ENCODE measurements at regions not wholly inside any gene's neighbourhood (a gene's known extent, or its start where the extent isn't known, plus 50 kb on each side); places are given as distances from the start of the nearest gene placed in this dataset.
"Not testable (repeated sequence)": the region's sequence is repeated elsewhere in the genome, so short reads cannot be mapped to it uniquely, and the experiment has no call there.

- Mint-ChIP-seq H3K27ac (ENCODE audit: unreplicated experiment) (no peak overlapping the region), H3K4me3 (ENCODE audit: unreplicated experiment) (peak overlapping the region; percentile 21)
- no peak overlapping the region for H3K9ac ChIP-seq (ENCODE audit: low read length)
Measured at GRCh38 chr6:27143474-27144026, 104.0 kb upstream of the PRSS16 start.

GRCh38 chr6:27144740-27145079, 102.8 kb upstream of the PRSS16 start:
- Histone ChIP-seq H3K9ac (ENCODE audit: low read length) (no peak overlapping the region), H3K27me3 (ENCODE audit: insufficient read depth, low read length) (no peaks in the 10 kb centered on the region), H3K4me3 (ENCODE audit: insufficient read depth, low read depth, low read length) (peak overlapping the region; percentile 87), H2AFZ (ENCODE audit: low read depth, low read length) (no peak overlapping the region), H3K79me2 (ENCODE audit: insufficient read depth, low read length) (peaks cover 23% of the 10 kb centered on the region), H3K4me2 (ENCODE audit: low read length) (peak overlapping the region; percentile 91), H3K36me3 (ENCODE audit: insufficient read depth, low read length) (no peaks in the 10 kb centered on the region), H3K4me1 (ENCODE audit: insufficient read depth, low read length) (peaks cover 9% of the 10 kb centered on the region), H4K20me1 (ENCODE audit: insufficient read depth, low read length) (no peaks in the 10 kb centered on the region), H3K9me3 (ENCODE audit: insufficient read depth, low read depth, low read length) (no peaks in the 10 kb centered on the region), H3K27ac (ENCODE audit: low read depth, low read length) (no peak overlapping the region)
- no peak for TF ChIP-seq EZH2 (IDR thresholded peaks at IDR 0.05; ENCODE audit: insufficient read depth, low read length)
- TF ChIP-seq CTCF (IDR thresholded peaks at IDR 0.05; ENCODE audit: insufficient read depth, low read depth, low read length) = no peak
- DNase-seq (ENCODE audit: low read depth) (no peak), FAIRE-seq (no peak)
- H3K27ac Mint-ChIP-seq (ENCODE audit: unreplicated experiment) = no peak overlapping the region
- H3K9me3 Mint-ChIP-seq (ENCODE audit: unreplicated experiment) = no peaks in the 10 kb centered on the region
- no peaks in the 10 kb centered on the region for H3K27me3 Mint-ChIP-seq (ENCODE audit: low read depth, unreplicated experiment)
- H3K4me3 Mint-ChIP-seq (ENCODE audit: unreplicated experiment) = no peak overlapping the region
- no peaks in the 10 kb centered on the region for H3K36me3 Mint-ChIP-seq (ENCODE audit: low read depth, unreplicated experiment)
- peaks cover 20% of the 10 kb centered on the region for H3K4me1 Mint-ChIP-seq (ENCODE audit: low read depth, unreplicated experiment)

More at GRCh38 chr6:27143474-27144026, 104.0 kb upstream of the PRSS16 start:
- Histone ChIP-seq H3K4me3 (ENCODE audit: insufficient read depth, low read depth, low read length) (no peak overlapping the region), H3K27me3 (ENCODE audit: insufficient read depth, low read length) (no peaks in the 10 kb centered on the region), H3K79me2 (ENCODE audit: insufficient read depth, low read length) (peaks cover 25% of the 10 kb centered on the region), H2AFZ (ENCODE audit: low read depth, low read length) (no peak overlapping the region), H3K9me3 (ENCODE audit: insufficient read depth, low read depth, low read length) (no peaks in the 10 kb centered on the region), H3K4me1 (ENCODE audit: insufficient read depth, low read length) (peaks cover 17% of the 10 kb centered on the region), H3K36me3 (ENCODE audit: insufficient read depth, low read length) (no peaks in the 10 kb centered on the region), H3K27ac (ENCODE audit: low read depth, low read length) (no peak overlapping the region), H4K20me1 (ENCODE audit: insufficient read depth, low read length) (no peaks in the 10 kb centered on the region), H3K4me2 (ENCODE audit: low read length) (no peak overlapping the region)
- TF ChIP-seq CTCF (IDR thresholded peaks at IDR 0.05; ENCODE audit: insufficient read depth, low read depth, low read length) (no peak), EZH2 (IDR thresholded peaks at IDR 0.05; ENCODE audit: insufficient read depth, low read length) (no peak)
- Mint-ChIP-seq H3K9me3 (ENCODE audit: unreplicated experiment) (no peaks in the 10 kb centered on the region), H3K27me3 (ENCODE audit: low read depth, unreplicated experiment) (no peaks in the 10 kb centered on the region), H3K4me1 (ENCODE audit: low read depth, unreplicated experiment) (peaks cover 20% of the 10 kb centered on the region), H3K36me3 (ENCODE audit: low read depth, unreplicated experiment) (no peaks in the 10 kb centered on the region)
- FAIRE-seq (no peak), DNase-seq (ENCODE audit: low read depth) (no peak)

- Mint-ChIP-seq H3K27ac (ENCODE audit: unreplicated experiment) (no peak overlapping the region), H3K4me3 (ENCODE audit: unreplicated experiment) (no peak overlapping the region), H3K4me1 (ENCODE audit: low read depth, unreplicated experiment) (peaks cover 13% of the 10 kb centered on the region), H3K9me3 (ENCODE audit: unreplicated experiment) (no peaks in the 10 kb centered on the region), H3K27me3 (ENCODE audit: low read depth, unreplicated experiment) (no peaks in the 10 kb centered on the region), H3K36me3 (ENCODE audit: low read depth, unreplicated experiment) (no peaks in the 10 kb centered on the region)
- no peaks in the 10 kb centered on the region for H3K27me3 ChIP-seq (ENCODE audit: insufficient read depth, low read length)
- peak; percentile 91 for DNase-seq (ENCODE audit: low read depth)
- H3K9me3 ChIP-seq (ENCODE audit: insufficient read depth, low read depth, low read length) = no peaks in the 10 kb centered on the region
- no peak for TF ChIP-seq CTCF (IDR thresholded peaks at IDR 0.05; ENCODE audit: insufficient read depth, low read depth, low read length)
- no peak for TF ChIP-seq EZH2 (IDR thresholded peaks at IDR 0.05; ENCODE audit: insufficient read depth, low read length)
- H2AFZ ChIP-seq (ENCODE audit: low read depth, low read length) = peak overlapping the region; percentile 73
- FAIRE-seq = no peak
- H3K4me1 ChIP-seq (ENCODE audit: insufficient read depth, low read length) = peaks cover 5% of the 10 kb centered on the region
- H3K79me2 ChIP-seq (ENCODE audit: insufficient read depth, low read length) = peaks cover 21% of the 10 kb centered on the region
- peak overlapping the region; percentile 86 for H3K9ac ChIP-seq (ENCODE audit: low read length)
- H3K4me3 ChIP-seq (ENCODE audit: insufficient read depth, low read depth, low read length) = peak overlapping the region; percentile 87
- no peaks in the 10 kb centered on the region for H4K20me1 ChIP-seq (ENCODE audit: insufficient read depth, low read length)
- peak overlapping the region; percentile 80 for H3K27ac ChIP-seq (ENCODE audit: low read depth, low read length)
- H3K4me2 ChIP-seq (ENCODE audit: low read length) = peak overlapping the region; percentile 91
- no peaks in the 10 kb centered on the region for H3K36me3 ChIP-seq (ENCODE audit: insufficient read depth, low read length)
Measured at GRCh38 chr6:27145731-27146455, 101.6 kb upstream of the PRSS16 start.

- peak overlapping the region; percentile 87 for H3K4me3 ChIP-seq (ENCODE audit: insufficient read depth, low read depth, low read length)
- peaks cover 13% of the 10 kb centered on the region for H3K4me1 Mint-ChIP-seq (ENCODE audit: low read depth, unreplicated experiment)
- DNase-seq (ENCODE audit: low read depth); H3K4me3 Mint-ChIP-seq (ENCODE audit: unreplicated experiment); H3K9me3 ChIP-seq (ENCODE audit: insufficient read depth, low read depth, low read length); H3K36me3 Mint-ChIP-seq (ENCODE audit: low read depth, unreplicated experiment); H2AFZ ChIP-seq (ENCODE audit: low read depth, low read length); H4K20me1 ChIP-seq (ENCODE audit: insufficient read depth, low read length); H3K9me3 Mint-ChIP-seq (ENCODE audit: unreplicated experiment); H3K36me3 ChIP-seq (ENCODE audit: insufficient read depth, low read length); FAIRE-seq; H3K27me3 Mint-ChIP-seq (ENCODE audit: low read depth, unreplicated experiment); H3K4me1 ChIP-seq (ENCODE audit: insufficient read depth, low read length); H3K27me3 ChIP-seq (ENCODE audit: insufficient read depth, low read length); H3K27ac Mint-ChIP-seq (ENCODE audit: unreplicated experiment): not testable (repeated sequence)
- H3K9ac ChIP-seq (ENCODE audit: low read length) = peak overlapping the region; percentile 86
- H3K4me2 ChIP-seq (ENCODE audit: low read length) = peak overlapping the region; percentile 91
- peaks cover 19% of the 10 kb centered on the region for H3K79me2 ChIP-seq (ENCODE audit: insufficient read depth, low read length)
- H3K27ac ChIP-seq (ENCODE audit: low read depth, low read length) = peak overlapping the region; percentile 80
Measured at GRCh38 chr6:27146456-27146705, 101.1 kb upstream of the PRSS16 start.

Data from astrocyte (in vitro differentiated cells and primary cell).